Lung microvascular endothelial cell (primary cell): ENCODE measurements at regions not wholly inside any gene's neighbourhood (a gene's known extent, or its start where the extent isn't known, plus 50 kb on each side); places are given as distances from the start of the nearest gene placed in this dataset.
"Not testable (repeated sequence)": the region's sequence is repeated elsewhere in the genome, so short reads cannot be mapped to it uniquely, and the experiment has no call there.

Experiments used
- DNase-seq, 2 donors: peaks; one replicate each; pipeline versions ENCODE4 v3.0.0 to v3.0.0-alpha.2; 2010; ENCODE audit warnings: low read depth in 2 of 2

DNA sequence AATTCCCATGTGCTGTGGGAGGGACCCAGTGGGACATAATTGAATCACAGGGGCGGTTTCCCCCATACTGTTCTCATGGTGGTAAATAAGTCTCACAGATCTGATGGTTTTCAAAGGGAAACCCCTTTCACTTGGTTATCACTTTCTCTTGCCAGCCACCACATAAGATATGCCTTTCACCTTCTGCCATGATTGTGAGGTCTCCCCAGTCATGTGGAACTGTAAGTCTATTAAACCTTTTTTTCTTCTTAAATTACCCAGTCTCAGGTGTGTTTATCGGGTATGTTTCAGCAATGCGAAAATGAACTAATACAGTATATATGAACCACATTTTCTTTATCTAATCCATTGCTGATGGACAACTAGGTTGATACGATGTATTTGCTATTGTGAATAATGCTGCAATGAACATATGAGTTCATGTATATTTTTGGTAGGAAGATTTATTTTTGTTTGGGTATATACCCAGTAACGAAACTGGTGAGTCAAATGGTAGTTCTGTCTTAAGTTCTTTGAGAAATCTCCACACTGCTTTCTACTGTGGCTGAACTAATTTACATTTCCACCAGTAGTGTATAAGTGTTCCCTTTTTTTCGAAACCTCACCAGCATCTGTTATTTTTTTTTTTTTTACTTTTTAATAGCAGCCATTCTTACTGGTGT lies 70.0 kb upstream of the HGF start:
- DNase-seq: no peak

DNA sequence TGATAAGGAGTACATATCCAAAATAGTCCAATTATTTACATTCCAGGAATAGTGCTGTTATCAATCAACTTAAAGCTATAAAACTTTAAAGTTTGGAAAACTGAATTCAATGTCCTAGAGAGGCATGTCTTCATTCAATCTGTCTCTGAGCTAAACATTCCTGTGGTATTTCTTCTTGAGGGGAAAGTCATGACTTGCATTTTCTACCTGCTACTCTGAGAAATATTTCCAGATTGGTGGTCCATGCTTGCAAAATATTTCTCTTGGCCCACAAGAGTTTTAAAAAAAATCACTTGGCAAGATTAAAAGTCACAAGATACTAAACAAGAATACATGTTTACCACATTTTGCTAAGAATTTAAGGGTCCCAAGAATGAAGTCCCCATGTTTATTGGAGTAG lies 63.6 kb upstream of the HGF start:
- DNase-seq: no peak

DNA sequence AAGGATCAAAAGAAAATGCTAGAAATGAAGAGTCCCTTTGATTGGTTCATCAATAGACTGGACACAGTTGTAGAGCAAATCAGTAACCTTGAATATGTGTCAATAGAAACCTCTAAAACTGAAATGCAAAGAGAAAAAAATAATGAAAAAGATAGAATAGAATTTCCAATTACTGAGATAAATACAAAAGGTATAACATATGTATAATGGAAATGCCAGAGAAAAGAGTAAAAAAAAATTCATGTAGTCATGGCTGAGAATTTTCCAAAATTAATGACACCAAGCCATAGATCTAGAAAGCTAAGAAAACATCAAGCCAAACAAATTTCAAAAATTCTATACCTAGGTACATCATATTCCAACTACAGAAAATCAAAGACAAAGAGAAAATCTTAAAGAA lies 62.0 kb upstream of the HGF start:
- DNase-seq: no peak

DNA sequence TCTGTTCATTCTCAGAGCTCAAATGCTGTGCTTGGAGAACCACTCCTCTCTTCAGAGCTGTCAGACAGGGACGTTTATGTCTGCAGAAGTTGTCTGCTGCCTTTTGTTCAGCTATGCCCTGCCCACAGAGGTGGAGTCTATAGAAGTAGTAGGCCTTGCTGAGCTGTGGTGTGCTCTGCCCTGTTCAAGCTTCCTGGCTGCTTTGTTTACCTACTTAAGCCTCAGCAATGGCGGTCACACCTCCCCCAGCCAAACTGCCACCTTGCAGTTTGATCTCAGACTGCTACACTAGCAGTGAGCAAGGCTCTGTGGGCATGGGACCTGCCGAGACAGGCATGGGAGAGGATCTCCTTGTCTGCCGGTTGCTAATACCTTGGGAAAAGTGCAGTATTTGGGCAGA lies 59.7 kb upstream of the HGF start:
- not testable (repeated sequence) for DNase-seq

DNA sequence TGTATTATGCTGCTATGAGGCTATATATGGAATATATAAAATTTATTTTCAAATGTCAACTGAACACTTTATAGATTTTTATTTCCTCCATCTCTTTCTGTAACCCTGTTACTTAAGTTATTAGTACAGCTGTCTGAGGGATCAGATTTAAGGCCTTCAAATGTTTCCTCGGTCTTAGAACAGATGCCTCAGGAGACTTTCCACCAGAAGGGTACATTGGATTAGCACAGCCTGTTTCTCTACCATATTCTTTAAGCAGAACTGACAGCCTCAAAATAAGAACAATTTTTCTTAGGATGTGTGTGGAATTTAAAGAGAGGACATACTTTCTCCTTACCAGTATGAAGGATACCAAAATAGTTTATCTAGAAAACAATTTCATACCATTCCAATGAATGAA lies 53.0 kb upstream of the HGF start:
- DNase-seq: no peak

DNA sequence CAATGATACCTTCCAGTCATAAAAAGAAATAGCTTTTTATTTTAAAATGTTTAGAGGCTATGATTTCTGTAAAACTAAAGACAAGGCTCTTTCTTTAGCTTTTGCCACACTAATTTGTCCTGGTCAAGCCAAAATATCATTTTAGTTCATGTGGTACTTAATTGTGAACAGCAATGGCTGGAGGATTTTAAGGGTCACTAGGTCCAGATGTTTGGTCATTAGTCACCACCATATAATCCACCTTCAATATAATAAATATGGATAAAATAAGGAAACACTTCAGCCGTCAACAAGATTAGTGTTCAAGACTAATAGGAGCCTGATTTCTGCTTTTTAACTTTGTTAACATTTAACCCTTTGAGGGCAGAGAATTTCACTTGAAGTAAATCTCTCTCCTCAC lies 50.0 kb upstream of the HGF start:
- no peak for DNase-seq
